GM10248 (cell line): ENCODE measurements at regions not wholly inside any gene's neighbourhood (a gene's known extent, or its start where the extent isn't known, plus 50 kb on each side); places are given as distances from the start of the nearest gene placed in this dataset.

ENCODE experiments used
- CTCF ChIA-PET: fragments of 300-600 bp; sonication (Branson Sonifier 250); formaldehyde crosslinking; extraction: SDS; loops from one replicate; lab custom pipeline; 2021; ENCODE audit warnings: antibody characterized with exemption; lab: Yijun Ruan, JAX
- POLR2A ChIA-PET: fragments of 350-650 bp; sonication (Branson Sonifier 250); formaldehyde crosslinking; extraction: SDS; loops from one replicate; lab custom pipeline; 2020; ENCODE audit warnings: antibody characterized with exemption; lab: Yijun Ruan, JAX
- DNase-seq: peaks from one replicate; pipeline ENCODE4 v3.0.0; 2012; ENCODE audit errors: extremely low spot score
- TF ChIP-seq, protein P1 (sequence below): IDR thresholded peaks from 2 replicates; pipeline ENCODE4 v1.5.1; 2012; ENCODE audit warnings: mild to moderate bottlenecking, low read depth; ENCODE audit errors: extremely low read depth, missing control alignments, control extremely low read depth

DNA sequence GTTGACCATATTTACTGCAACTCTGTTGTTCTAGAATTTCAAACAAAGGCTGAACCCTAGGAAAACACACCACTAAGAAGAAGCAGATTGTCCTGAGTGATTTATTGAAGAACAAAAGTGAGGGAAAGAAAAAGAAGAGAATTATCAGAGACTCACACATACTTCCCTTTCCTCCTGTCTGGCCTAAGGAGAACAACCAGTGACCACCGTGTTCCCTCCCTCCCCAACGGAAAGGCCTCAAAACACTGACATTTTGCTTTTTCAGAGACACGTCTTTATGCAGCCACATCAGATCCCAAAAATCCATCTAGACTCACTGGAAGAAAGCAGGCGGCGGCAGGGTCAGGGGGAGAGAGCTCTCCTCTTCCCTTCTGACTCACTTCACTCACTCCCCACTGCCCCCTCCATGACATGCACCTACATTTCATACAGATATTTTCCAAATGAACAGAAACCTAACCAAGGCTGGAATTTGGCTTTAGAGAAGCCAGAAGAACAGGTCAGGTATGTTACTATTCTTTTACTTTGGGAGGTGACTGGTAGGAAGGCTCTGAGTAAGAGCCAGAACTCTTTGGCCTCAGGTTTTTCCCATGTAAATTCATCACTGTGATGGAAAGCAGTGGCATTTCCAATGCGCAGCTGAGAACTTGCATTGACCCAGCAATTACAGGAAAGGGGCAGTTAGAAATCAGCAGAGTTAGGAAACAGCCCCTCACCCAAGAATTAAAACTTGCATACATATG is 169.9 kb downstream of the BCL11A start:
- POLR2A ChIA-PET, result no interaction called here
- no peak for DNase-seq
- TF ChIP-seq, protein P1, sequence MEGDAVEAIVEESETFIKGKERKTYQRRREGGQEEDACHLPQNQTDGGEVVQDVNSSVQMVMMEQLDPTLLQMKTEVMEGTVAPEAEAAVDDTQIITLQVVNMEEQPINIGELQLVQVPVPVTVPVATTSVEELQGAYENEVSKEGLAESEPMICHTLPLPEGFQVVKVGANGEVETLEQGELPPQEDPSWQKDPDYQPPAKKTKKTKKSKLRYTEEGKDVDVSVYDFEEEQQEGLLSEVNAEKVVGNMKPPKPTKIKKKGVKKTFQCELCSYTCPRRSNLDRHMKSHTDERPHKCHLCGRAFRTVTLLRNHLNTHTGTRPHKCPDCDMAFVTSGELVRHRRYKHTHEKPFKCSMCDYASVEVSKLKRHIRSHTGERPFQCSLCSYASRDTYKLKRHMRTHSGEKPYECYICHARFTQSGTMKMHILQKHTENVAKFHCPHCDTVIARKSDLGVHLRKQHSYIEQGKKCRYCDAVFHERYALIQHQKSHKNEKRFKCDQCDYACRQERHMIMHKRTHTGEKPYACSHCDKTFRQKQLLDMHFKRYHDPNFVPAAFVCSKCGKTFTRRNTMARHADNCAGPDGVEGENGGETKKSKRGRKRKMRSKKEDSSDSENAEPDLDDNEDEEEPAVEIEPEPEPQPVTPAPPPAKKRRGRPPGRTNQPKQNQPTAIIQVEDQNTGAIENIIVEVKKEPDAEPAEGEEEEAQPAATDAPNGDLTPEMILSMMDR, result no peak
- CTCF ChIA-PET, result no interaction called here

DNA sequence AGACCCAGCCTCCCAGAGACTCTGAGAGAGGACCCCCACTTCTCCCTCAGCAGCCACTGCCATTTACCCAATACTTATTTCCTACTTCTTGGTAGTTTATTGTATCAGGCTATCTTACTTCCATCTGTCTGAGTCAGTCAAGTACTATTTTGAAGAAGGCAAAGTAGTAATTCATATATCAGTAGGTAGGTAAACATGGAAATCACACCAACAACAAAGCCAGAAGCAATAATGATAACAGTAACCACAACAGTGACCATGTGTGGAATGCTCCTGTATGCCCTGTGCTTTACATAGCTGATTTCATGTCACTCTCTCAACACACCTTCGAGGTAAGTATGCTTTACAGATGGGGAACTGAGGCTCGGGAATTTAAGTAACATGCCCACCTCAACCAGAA is 173.0 kb downstream of the BCL11A start:
- DNase-seq, result no peak
- CTCF ChIA-PET, result no interaction called here
- TF ChIP-seq, protein P1, result no peak
- POLR2A ChIA-PET, result no interaction called here

DNA sequence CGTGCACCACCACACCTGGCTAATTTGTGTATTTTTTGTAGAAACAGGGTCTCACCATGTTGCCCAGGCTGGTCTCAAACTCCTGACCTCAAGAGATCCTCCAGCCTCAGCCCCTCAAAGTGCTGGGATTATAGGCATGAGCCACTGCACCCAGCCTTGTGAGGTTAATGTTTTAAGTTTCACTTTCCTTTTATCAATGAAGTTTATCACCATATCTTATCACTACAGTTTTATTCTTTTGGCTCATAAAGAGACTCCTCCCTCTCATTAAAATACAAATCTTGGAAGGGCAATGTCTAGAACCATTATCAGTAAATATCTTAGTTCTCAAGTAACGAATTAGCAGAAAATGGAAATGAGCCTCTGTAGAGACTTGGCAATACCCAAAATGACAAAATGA is 173.8 kb downstream of the BCL11A start:
- ChIA-PET POLR2A (no interaction called here), CTCF (no interaction called here)
- DNase-seq, result no peak
- TF ChIP-seq, protein P1, result no peak

DNA sequence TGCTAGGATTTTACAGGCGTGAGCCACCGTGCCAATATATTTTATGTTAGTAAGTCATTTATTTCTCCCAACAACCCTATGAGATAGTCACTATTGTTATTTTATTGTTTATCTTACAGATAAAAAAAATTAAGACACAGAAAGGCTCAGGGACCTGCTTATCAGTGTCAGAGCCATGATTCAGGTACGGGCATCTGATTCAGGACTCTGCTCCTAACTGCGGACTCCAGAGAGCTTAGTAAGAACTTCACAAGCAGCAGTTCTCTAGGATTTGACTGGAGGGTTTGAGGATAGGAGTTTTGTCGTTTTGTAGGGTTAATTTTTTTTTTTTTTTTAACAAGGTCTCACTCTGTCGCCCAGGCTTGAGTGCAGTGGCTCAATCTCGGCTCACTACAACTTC is 174.2 kb downstream of the BCL11A start:
- TF ChIP-seq, protein P1, result no peak
- ChIA-PET CTCF (no interaction called here), POLR2A (no interaction called here)
- DNase-seq, result no peak

DNA sequence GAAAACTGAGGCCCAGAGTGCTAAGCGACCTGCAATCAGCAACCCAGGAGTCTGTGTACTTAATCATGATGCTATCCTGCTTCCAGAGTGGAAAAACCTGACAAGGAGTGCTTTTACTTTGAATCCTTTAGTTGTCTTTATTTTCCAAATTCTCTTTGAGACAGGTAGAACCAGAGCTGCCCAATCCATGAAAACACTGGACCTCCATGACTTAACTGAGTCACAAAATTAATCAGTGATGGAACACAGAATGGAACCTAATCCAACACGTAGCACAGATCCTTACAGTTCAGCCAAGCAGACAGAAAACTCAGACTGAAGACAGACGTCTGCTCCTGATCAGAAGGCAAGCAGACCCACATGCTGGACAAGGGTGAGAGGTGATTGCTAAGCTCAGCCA is 175.6 kb downstream of the BCL11A start:
- TF ChIP-seq, protein P1, result no peak
- POLR2A ChIA-PET, result no interaction called here
- no peak for DNase-seq
- CTCF ChIA-PET, result interaction anchor here (1.2 to 1.4 kb wide), 2 partner anchors 12 to 21 kb away, joined by 3 read pairs; no protein-coding TSS in a partner anchor

DNA sequence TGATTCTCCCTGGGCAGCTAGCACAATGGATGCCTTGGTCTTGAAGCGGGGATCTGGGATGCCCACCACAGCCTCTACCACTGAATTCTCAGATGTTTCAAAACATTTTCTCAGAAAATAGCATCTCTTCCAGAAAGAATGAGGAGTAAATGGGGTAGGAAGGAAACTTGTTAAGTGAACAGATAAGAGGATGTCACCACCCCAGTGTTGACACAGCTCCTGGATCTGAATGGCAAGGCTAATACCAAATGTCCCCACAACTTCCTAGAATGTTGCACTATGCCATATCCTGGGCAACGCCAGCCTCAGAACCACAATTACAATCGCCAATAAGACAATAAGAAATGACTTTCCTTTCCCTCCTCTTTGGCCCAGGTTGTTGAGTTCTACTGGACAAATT is 177.2 kb downstream of the BCL11A start:
- DNase-seq, result no peak
- ChIA-PET CTCF (interaction anchor here (0.9 kb wide), 2 partner anchors 29 to 64 kb away, joined by 3 read pairs; no protein-coding TSS in a partner anchor), POLR2A (no interaction called here)
- TF ChIP-seq, protein P1, result no peak

DNA sequence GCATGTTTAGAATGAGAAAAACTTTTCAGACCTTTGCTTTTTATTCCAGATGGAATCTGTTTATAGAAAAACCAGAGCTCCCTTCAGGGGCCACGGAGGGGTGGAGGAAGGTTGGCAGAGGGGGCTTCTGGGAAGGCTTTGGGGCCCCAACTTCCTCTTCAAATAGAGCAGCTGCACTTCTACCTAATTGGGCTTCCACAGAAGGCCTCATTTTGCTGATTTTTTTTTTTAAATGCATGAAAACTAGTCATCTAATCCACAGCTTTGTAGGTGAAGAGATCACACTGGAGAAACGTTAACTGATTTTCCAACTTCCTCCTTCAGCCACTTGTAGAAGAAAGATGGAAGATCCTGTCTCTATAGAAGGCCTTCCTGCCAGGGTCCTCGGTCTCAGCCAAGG is 181.8 kb downstream of the BCL11A start:
- POLR2A ChIA-PET, result no interaction called here
- TF ChIP-seq, protein P1, result no peak
- no peak for DNase-seq
- CTCF ChIA-PET, result interaction anchor here (0.5 to 1.4 kb wide), 3 partner anchors 11 to 68 kb away, joined by 3 to 4 read pairs (median 3); no protein-coding TSS in a partner anchor
